Skeletal muscle cell (primary cell): ENCODE measurements at regions not wholly inside any gene's neighbourhood (a gene's known extent, or its start where the extent isn't known, plus 50 kb on each side); places are given as distances from the start of the nearest gene placed in this dataset.
"Not testable (repeated sequence)": the region's sequence is repeated elsewhere in the genome, so short reads cannot be mapped to it uniquely, and the experiment has no call there.

Experiments
- DNase-seq: peaks from one replicate; pipeline ENCODE4 v3.0.0-alpha.2; 2010; ENCODE audit warnings: low read depth
- H3K4me3 ChIP-seq: 2 replicates; pipeline ENCODE4 v1.5.1; 2011; ENCODE audit warnings: low read depth, mild to moderate bottlenecking, control low read depth, low read length, moderate library complexity

- H3K4me3 ChIP-seq: no peak overlapping the region
- no peak for DNase-seq
These were observed 744.1 kb upstream of the GJE1 start for GRCh38 chr6:141388666-141389065.

GRCh38 chr6:141370438-141370837, 762.3 kb upstream of the GJE1 start:
- no peak overlapping the region for H3K4me3 ChIP-seq

GRCh38 chr6:141366796-141367195, 765.9 kb upstream of the GJE1 start:
- H3K4me3 ChIP-seq, DNase-seq: not testable (repeated sequence)

More at GRCh38 chr6:141370438-141370837, 762.3 kb upstream of the GJE1 start:
- DNase-seq: no peak

GRCh38 chr6:141364694-141365093, 768.0 kb upstream of the GJE1 start:
- no peak for DNase-seq
- H3K4me3 ChIP-seq: no peak overlapping the region

GRCh38 chr6:141364232-141364631, 768.5 kb upstream of the GJE1 start:
- H3K4me3 ChIP-seq: no peak overlapping the region
- no peak for DNase-seq

GRCh38 chr6:141361559-141361958, 771.2 kb upstream of the GJE1 start:
- no peak overlapping the region for H3K4me3 ChIP-seq
- no peak for DNase-seq

- DNase-seq: no peak
- no peak overlapping the region for H3K4me3 ChIP-seq
These were observed 772.8 kb upstream of the GJE1 start for GRCh38 chr6:141359953-141360352.

GRCh38 chr6:141354191-141354955, 778.4 kb upstream of the GJE1 start:
- no peak for DNase-seq
- no peak overlapping the region for H3K4me3 ChIP-seq

GRCh38 chr6:141351721-141352120, 781.0 kb upstream of the GJE1 start:
- no peak overlapping the region for H3K4me3 ChIP-seq
- DNase-seq: no peak

GRCh38 chr6:141349710-141350109, 783.0 kb upstream of the GJE1 start:
- no peak for DNase-seq

GRCh38 chr6:141347906-141348492, 784.7 kb upstream of the GJE1 start:
- H3K4me3 ChIP-seq: no peak overlapping the region
- no peak for DNase-seq

More at GRCh38 chr6:141349710-141350109, 783.0 kb upstream of the GJE1 start:
- H3K4me3 ChIP-seq: no peak overlapping the region

- DNase-seq: no peak
- H3K4me3 ChIP-seq: no peak overlapping the region
These were observed 785.6 kb upstream of the GJE1 start for GRCh38 chr6:141347086-141347485.

GRCh38 chr6:141346535-141346934, 786.2 kb upstream of the GJE1 start:
- DNase-seq: no peak
- no peak overlapping the region for H3K4me3 ChIP-seq

- no peak overlapping the region for H3K4me3 ChIP-seq
- DNase-seq: no peak
These were observed 795.5 kb upstream of the GJE1 start for GRCh38 chr6:141337191-141337590.

- no peak overlapping the region for H3K4me3 ChIP-seq
- DNase-seq: no peak
These were observed 797.0 kb upstream of the GJE1 start for GRCh38 chr6:141335477-141336273.

- H3K4me3 ChIP-seq: no peak overlapping the region
- DNase-seq: no peak
These were observed 805.8 kb upstream of the GJE1 start for GRCh38 chr6:141326925-141327324.

- no peak overlapping the region for H3K4me3 ChIP-seq
- DNase-seq: peak; percentile 100
These were observed 806.3 kb upstream of the GJE1 start for GRCh38 chr6:141326426-141326825.

GRCh38 chr6:141321493-141322347, 811.0 kb upstream of the GJE1 start:
- peak; percentile 37 for DNase-seq
- H3K4me3 ChIP-seq: no peak overlapping the region

- H3K4me3 ChIP-seq: no peak overlapping the region
- no peak for DNase-seq
These were observed 816.5 kb upstream of the GJE1 start for GRCh38 chr6:141316236-141316635.
